Cerebellar nuclear complex (tissue), 1 donor: ENCODE measurements at regions not wholly inside any gene's neighbourhood (a gene's known extent, or its start where the extent isn't known, plus 50 kb on each side); places are given as distances from the start of the nearest gene placed in this dataset.

ENCODE experiments used
- DNase-seq, 2 experiments: peaks; one replicate each; lab custom pipeline; 2025; lab: John Stamatoyannopoulos, UW

DNA sequence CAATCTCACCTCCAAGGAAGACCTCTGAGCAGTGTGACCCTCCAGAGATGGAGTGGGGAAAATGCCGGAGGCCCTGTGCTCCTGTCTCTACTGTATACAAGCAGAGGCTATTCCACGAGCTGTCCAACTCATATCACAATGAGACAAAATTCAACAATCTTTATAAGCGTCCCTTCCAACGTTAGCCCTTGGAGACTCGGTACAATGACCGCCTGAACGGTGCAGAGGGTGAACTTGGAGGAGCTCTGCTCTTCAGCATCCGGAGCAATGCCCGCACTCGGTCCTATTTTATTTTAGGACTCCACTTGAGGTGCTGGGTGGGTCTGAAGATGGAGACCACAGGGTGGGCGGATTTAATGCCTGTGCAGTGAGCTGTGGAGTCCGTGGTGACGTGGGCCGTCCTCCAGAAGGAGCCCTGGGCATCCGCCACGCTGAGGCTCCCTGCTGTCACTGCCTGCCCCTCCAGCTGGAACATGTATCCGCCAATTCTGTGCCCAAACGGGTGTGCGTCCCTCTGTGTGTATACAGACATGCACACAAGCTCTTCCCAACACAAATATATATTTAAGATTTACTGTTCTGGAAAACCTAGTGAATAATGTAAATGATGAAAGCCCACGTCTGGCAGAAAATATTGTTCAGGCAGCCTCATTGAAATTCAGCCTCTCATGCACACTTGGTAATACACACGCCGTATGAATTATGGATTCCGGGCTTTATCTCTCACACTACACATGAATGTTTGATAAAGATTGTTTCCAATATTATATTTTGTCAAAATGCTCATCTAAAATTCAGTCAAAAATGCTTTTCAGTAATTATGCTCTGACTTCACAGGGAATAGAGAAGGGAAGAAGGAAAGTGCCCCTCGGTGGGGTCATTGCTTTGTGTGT lies 239.9 kb upstream of the ZMIZ1 start:
- DNase-seq = no peak

DNA sequence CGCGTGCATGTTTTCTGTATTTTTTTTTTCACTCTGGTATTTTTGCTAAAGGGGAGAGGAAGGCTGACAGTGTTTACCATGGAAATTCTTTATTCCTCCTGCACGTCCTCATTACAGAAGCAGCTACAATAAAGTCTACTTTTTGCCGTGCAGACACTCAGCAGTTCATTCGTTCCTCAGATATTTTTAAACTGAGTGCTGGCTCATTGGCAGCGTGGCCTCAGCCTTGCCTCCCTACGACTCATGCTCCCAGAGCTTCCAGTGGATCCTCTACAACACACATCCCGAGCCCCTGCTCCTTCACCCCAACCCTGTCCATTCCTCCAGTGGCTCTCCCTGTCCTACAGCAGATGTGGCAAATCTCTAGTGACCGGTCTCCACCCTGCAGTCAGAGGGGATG lies 239.2 kb upstream of the ZMIZ1 start:
- DNase-seq = no peak

DNA sequence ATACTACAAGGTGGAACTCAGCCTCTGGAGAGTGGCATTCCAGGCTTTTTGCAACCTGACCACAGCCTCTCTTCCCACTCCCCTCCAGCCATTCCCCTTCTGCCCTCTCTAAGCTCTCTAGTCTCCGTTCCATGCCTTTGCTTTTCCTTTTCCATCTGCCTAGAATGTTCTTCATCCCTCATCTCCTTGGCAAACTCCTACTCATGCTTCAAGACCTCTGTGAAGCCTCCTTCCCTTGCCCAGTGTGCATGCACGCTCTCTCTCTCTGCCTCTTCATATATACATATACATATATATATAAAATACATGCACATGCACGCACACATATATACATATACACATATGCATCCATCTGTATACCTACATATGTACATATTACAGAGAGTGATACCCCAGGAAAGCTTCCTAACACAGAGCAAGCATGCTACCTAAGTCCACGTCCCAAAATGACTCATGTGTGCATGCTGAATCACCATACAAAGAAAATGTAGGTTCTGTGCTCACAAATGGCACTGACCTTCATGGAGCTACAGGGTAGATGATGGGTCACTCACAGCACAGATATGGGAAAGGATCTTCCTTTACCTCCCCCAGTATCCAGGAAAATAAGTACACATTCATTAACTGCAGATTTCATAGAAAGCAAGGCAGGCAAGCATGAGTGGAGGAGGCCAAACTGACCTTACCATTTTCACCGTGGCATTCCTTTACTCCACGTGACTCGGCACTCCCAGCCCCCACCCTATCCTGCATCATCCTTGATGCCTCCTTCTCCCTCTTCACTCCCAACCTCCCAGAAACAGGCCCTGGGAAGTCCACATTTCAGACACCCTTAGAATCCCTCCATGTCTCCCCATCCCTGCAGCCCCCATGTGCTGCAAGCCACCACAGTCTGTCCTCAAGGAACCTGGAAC lies 238.4 kb upstream of the ZMIZ1 start:
- no peak for DNase-seq

DNA sequence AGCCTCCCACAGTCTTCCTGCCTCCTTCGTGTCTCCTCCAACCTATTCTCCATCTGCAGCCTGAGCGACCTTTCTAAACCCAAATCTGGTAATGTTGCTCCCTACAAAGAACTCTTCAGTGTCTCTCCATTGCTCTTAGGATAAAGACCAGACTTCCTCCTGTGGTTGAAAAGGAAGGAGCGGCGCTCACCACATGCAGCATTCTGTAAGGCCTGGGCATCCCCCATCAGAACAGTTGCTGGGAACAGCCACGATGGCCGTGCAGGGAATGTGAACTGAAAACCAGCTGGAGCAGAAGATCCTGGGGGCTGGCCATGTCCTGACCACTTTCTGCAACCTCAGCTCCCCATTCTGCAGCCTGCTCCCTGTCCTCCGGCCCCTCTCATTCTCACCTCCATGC lies 237.8 kb upstream of the ZMIZ1 start:
- DNase-seq = no peak

DNA sequence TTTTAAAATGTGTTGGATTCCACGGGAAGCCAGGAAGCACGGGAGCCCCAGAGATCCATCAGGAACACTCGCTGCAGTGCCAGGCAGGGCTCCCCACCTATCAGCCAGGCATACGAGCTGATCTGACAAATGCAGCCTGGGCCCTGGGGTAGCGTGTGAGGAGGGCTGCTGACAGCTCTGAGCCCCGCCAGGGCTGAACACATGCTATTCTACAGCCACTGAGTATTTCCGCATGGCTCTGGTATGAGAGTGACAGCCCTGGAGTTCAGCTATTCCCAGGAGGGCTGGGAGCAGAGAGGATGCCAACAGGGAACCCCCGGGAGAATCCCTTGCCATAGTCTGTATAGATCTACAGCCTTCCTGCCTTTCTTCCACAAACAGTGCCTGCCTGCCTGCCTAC lies 237.3 kb upstream of the ZMIZ1 start:
- no peak for DNase-seq

DNA sequence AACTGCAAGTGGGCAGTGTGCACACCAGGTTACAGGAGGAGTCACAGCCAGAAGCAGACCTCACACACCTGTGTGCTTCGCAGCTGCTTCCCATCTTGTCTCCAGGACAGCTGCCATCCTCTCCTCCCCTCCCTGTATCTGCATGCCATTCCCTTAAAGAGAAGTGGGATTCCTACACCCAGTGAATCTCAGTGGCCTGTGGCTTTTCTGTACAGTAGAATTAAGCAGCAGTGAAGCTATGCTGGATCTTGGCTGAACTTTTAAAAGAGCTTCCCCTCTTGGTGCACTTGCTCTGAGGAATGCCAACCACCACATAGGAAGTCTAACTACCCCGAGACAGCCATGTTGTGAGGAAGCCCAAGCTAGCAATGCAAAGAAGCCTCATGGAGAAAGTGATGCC lies 236.5 kb upstream of the ZMIZ1 start:
- DNase-seq = no peak

DNA sequence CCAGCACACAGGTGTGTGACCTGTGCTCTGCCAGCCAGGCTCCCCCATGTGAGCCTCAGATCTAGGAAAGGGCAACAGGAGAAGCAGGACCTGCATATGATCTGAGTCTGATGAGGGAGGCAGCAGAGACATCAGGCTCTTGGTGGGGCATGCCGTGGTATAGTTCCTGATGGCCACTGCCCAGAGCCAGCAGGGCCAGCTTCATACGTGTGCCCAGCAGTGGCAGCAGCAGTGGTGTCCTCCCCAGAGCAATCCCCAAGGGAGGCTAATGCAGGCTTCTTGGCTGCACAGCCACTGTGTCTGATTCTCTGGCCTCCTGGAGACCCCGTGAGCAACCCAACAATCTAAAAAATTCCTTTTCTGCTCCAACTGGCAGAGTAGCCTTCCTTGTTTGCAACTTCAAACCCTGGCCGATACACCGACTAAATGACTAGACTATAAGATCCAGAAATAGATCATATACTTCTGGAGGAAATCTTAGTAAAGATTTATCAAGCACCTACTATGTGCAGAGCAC lies 230.6 kb upstream of the ZMIZ1 start:
- DNase-seq = no peak

DNA sequence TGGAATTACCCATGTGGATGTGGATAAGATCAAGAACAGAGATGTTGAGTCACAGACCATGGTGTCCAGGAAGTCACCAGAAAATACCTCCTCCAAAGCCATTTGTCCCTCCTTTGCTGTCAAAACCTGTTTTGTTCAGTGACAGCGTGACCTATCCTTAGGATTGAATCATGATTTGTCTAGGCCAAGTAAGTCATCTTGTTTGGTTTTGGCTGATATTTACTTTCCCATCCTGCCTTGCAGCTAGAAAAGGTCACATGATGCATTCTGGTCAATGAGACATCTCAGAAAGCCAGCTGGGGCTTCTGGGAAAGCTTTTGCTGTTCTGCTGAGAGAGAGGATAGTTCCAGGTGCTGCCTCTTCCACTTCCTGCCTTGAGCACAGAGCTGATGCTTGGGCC lies 225.3 kb upstream of the ZMIZ1 start:
- DNase-seq = no peak

DNA sequence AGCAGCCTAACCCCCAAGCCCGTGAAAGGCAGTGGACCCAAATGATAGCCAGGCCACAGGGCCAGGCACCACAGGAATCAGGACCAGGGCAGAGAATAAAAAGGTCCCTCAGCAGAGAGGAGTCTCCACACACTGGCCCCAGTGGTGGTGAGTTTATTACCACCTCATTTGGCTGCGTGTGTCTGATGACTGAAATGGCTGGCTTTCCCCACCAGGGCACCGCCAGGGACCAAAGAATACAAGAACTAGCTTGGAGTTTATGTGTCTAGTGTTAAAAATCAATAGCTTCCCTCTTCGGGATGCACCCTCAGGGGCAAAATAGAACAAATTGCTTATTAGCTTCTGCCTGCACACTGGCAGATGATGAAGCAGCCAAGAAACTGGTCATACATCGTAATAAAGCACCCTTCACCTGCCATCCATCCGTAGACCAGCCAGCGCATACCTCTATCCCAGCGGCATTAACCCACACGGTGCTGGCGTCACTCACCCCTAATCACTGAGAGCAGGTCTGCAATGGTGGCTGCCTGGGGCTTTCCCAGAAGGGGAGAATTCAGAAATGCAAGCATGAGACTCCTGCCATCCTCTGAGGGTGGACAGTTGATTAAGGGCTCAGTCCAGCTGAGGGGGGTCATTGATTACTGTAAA lies 223.7 kb upstream of the ZMIZ1 start:
- DNase-seq = no peak

DNA sequence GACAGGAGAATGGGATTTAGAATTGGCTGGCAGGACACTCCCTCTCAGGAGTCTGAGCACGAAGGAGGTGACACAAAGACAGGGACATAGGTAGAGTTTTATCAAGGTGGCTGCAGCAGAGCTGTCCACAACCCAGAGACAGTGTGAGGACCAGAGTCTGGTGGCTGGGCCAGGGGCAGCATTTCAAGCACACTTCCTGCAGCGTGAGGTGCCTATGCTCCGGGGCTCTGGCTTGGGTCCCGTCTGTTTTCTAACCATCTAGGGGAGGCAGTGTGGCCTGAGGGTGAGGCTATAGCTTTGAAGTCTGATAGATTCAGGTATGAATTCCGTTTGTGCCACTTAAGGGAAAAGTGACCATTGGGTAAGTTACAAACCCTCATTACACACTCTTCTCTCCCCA lies 222.7 kb upstream of the ZMIZ1 start:
- DNase-seq = no peak

DNA sequence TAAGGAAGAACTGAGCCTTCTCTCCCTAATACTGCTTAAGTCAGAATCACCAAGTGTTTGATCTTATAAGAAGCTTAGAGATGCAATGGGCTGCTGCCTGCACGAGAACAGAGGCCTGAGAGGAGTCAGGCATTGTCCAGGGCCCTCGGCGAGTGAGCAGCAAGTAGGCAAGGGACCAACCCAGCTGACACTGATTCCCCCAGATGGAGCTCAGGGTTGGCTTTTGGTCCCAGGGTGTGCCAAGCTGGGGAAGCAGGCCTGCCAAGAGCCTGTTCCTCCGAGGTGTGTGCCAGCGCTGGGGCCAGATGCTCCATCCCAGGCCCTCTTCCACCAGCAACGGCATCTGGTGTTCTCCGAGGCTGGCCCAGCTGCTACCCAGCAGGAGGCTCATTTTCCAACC lies 222.0 kb upstream of the ZMIZ1 start:
- DNase-seq = no peak

DNA sequence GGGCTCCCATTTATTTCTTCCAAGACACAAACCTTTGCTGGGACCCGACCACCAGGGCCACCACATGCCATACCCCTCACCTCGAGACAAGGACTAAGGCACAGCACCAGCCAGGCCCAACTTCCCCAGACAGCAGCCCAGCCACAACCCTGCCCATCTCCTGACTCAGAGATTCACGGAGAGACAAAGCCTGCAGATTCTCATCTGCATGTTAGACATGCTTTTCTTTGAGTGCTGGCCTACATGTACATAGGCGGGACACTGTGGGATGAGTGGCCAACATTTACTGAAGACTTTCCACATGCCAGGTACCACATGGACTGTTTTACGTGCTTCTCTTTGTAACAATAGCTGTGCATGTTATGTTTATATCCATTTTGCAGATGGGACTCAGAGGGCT lies 221.3 kb upstream of the ZMIZ1 start:
- no peak for DNase-seq

DNA sequence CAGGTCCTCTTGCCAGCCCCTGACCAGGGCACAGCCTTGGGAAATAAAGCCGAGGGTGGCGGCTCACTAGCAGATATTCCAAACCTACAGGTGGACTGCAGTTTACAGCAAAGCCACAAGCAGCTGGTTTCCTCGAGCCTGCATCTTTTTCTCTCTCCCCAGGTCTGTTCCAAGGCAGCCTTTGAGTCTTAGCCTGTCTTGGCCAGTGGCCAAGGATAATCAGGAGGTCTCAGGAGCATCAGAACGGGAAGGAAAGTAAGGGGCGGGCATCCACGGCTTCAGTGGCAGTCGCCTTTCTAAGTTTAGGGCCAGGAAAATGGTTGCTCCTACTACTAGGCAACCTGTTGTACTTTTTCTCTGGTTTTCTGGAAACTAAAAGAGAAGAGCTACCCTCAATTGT lies 219.7 kb upstream of the ZMIZ1 start:
- no peak for DNase-seq

DNA sequence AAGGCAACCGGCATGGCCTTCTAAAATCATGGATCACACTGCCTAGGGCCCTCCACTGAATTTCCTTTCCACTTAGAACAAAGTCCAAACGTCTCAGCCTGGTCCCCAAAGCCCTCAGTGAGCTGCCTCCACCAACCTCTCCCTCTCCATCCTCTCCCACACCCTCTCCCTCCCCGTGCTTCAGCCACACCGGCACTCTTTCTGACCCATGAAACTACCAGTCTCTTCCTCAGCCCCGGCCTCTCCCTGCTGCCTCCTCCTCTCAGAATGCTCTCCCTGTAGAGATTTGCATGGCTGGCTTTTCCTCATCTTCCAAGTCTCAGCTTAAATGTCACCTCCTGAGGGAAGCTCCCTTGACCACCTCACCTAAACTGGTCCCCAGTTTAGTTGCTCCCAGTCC lies 219.0 kb upstream of the ZMIZ1 start:
- DNase-seq = no peak

DNA sequence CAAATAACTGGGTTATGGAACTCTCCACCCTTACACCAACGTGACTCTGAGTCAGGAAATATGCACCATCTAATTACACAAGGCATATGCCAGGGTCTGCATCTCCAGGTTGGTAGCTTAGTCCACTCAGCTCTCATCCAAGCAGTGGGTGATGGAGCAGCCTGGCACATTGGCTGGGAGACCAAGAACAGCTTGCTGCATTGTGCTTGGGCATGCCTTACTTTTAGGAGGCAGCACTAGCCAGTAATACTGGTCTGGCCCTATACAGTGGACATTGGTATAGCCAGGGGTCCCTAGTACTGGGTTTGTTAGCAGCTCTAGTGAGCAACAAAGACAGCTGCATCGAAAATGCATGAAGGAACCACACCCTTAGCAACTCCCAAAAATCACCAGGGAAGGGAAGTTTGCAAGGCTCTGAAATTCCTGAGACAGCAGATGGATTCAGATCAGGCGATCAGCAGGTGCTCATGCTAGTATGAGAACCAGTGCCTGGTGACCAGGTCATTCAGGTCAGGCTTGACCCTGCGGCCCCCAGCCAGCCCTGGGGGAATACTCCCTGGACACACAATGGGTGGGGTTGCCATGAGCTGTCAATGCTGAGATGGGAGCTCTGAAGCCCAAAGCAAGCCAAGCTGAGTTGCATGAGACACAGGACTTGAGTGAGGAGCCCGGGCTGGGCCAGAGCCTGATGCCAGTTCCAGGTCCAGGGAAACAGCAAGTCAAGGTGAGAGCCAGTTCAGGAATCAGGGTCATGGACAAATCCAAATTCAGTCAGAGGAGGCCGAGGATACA lies 217.9 kb upstream of the ZMIZ1 start:
- DNase-seq = no peak

DNA sequence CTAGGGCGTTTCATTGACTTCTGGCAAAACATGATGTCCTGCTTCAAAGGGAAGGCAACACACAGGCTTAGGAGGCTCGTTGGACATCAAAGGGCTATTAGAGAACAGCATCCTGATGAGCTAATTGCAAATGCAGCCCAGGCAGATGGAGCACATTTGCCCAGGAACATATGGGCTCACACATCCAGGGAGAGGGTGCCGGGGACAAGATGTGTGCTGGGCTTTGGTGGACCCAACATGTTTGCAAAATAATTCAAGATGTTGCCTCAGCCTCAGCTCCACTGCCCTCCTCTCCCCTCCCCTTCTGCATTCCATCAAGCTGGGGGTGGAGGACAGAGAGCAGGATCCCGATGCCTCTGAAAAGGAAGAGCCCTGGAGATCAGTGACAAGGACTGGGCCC lies 217.1 kb upstream of the ZMIZ1 start:
- DNase-seq = no peak

DNA sequence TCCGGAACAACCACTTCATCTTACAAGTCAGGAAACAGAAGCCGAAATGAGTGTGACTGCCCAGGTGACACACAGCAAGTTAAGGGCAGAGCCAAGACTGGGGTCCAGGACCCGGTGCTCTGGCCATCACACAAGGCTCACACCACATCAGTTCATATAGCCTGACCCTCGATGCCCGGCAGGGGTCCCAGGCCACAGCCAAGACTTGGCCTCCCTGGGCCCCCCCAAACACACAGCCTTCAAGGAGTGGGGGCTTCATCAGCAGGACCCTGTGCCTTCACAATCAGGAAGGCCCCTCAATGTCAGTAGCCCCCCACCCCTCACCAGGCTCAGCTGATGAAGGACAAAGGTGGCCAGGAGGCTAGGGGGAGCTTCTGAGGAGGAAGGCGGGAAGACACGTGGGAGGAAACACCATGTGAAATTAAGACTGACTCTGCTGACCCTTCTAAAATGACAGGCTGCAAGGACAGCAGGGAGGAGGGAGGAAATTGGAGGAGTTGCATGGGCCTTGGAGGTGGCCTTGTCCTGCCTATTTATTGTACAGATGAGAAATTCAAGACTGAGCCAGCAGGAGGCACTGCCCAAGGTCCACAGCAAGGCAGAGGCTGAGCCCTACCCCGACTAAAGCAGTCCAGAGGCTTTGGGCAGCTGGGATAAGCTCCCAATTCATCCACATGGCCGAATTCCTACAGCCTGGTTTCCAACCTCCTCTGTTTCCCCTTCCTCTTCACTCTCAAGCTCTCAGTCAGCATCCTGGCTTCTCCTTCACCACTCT lies 216.1 kb upstream of the ZMIZ1 start:
- no peak for DNase-seq

DNA sequence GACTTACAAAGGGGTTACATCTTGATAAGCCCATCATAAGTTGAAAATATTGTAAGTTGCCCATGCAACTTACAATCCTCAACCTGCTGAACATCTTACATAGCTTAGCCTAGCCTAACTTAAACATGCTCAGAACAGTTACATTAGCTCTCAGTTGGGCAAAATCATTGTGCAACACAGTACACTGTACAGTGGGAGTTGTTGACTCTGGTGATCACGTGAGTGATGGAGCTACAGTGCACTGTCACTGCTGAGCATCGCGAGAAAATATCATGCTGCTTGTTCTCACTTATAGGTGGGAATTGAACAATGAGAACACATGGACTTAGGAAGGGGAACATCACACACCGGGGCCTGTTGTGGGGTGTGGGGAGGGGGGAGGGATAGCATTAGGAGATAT lies 214.9 kb upstream of the ZMIZ1 start:
- no peak for DNase-seq

DNA sequence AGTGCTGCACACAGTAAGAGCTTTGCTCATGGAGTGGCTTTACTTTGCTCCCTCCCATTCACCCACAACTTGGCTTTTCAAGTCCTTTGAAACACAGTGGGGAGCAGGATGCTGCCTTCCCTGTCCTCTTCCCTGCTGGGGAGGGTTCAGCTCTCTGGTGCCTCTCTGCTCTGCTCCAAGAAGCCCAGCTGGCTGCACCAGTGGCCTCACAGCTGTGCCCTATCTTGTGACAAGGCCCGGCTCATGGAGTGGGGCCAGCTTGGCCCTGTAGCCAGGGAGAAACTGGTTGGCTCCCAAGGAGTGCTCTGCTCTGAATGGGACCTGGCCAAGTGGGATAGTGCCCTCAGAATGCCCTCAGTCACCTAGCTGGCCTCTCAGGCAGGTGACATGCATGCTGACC lies 212.3 kb upstream of the ZMIZ1 start:
- no peak for DNase-seq

DNA sequence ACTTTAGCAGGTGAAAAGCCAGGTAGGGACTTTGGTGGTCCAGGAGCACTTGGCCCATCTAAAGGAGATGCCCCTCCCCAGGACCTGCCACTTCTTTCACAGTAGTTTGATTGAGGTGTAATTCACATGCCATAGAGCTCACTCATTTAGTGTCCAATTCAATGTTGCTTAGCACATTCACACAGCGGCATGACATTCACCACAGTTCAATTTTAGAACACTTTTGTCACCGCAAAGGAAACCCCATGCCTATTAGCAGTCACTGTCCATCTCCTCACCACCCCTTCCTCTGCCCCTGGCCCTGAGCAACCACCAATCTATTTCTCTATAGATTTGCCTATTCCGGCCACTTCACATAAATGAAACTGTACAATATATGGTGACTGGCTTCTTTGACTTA lies 211.6 kb upstream of the ZMIZ1 start:
- no peak for DNase-seq

DNA sequence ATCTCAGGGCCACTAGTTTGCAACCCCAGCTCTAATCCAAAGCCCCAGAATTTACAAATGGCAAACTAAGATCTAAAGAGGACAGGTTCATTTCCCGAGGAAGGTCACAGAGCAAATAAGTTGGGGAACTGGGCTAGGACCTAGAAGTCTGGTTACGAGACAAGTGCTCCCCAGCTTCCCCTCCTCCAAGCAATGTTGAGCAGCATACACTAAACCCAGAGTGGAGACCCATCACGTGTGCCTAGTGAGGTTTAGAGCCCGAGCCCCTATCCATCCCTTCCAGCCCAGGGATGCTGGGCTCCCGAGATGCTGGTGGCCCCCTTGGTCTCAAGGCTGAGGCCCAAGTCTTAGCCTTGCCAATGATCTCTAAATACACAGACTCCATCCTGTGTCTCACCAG lies 209.5 kb upstream of the ZMIZ1 start:
- no peak for DNase-seq
